ENCODE measurements at regions not wholly inside any gene's neighbourhood (a gene's known extent, or its start where the extent isn't known, plus 50 kb on each side); places are given as distances from the start of the nearest gene placed in this dataset.
A peak's percentile ranks its signal among the peaks of the same experiment; 100 is the strongest.

DNA sequence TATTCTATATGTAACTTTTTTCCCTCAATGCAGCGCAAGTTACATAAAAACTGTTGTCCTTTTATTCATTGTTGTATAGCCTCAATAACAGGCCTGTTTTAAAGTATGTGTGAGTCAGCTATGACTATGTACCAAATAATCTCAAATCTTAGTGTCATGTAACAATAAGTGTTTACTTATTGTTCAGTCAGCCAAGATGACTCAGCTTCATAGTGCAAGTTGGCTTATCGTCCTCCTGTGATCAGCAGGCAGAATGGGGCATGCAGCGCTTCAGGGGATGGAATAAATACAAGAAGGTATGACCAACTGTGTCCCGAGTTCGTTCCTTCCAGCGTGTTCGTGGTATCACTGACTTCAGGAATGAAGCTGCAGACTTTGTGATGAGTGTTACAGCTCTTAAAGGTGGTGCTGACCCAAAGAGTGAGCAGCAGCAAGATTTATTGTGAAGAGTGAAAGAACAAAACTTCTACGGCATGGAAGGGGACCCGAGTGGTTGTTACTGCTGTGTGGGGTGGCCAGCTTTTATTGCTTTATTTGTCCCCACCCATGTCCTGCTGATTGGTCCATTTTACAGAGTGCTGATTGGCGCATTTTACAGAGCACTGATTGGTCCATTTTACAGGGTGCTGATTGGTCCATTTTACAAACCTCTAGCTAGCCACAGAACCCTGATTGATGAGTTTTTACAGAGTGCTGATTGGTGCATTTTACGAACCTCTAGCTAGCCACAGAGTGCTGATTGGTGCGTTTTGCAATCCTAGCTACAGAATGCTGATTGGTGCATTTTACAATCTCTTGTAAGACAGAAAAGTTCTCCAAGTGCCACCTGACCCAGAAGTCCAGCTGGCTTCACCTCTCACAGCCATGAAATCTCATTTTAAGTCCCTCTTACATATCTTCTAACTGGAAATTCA is 1016.0 kb downstream of the MCTP2 start:
- DNase-seq (ENCODE audit: low read depth, low spot score): peak; percentile 86

DNA sequence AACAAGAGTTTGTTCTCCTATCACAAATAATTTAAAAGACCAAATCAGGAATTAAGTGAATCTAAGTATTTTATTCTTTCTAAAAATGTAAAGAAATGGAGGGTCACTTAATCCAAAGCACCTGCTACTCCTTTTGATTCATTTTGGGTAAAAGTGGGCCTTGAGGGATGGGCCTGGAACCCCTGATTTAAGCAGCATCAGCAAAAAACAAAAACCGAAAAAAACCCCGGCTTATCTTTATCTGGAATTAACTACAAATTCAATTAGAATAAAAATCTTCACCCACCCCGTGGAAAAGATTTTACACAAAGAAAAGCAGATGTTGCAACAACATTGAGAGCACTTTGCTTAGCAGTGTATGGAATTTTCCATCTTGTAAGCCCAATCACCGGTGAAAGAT is 1018.2 kb downstream of the MCTP2 start:
- DNase-seq (ENCODE audit: low read depth, low spot score): no peak

DNA sequence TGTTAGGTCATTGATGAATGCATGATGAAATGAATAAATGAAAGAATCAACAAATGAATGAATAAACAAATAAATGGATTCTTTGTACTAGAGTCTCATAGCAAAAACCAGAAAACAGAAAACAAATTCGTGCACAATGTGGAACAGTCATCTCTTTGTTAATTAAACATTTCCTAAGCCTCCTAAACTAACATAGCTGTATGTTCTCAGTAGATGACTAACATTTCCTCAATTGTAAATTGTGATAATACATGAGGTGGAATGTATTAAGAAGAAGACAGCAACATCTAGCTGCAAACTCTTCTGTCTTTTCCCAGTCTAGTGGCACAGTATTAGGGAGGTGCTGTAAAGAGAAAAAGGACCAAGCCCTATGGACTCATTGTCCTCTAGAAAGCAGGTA is 1021.0 kb downstream of the MCTP2 start:
- DNase-seq (ENCODE audit: low read depth, low spot score): no peak

DNA sequence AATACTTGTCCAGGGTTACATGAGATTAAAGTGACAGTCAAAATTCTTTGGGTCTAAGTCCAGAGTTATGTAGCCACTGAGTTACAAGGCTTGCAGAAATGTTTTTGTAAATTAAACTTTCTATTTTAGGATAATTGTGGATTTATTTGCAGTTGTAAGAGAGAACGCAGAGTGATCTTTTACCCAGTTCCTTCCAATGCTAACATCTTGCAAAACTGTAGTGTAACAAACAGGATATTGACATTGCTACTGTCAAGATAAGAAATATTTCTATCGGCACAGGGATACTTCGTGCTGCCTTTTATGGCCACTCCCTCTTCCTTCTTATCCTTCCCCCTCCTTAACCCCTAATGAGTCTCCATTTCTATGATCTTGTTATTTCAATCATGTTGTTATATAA is 1022.9 kb downstream of the MCTP2 start:
- DNase-seq (ENCODE audit: low read depth, low spot score): no peak

DNA sequence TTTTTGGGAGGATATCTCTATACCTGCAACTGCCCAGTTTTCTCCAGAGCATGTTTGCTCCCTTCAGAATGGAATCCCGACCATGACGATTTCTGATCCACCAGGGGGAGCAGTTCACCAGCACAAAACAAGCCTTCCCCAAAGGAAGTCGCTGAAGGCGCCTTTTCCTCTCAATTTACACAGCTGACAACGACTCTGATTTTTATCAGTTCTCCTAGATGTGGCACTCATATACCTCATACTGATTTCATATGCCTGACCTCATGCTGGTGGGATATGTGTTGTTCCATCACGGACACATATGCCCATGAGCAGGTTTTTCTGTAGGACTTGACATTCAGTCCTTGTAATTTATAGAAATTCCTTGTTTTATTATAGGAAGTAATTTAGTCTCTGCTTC is 1028.2 kb downstream of the MCTP2 start:
- peak; percentile 63 for DNase-seq (ENCODE audit: low read depth, low spot score)

DNA sequence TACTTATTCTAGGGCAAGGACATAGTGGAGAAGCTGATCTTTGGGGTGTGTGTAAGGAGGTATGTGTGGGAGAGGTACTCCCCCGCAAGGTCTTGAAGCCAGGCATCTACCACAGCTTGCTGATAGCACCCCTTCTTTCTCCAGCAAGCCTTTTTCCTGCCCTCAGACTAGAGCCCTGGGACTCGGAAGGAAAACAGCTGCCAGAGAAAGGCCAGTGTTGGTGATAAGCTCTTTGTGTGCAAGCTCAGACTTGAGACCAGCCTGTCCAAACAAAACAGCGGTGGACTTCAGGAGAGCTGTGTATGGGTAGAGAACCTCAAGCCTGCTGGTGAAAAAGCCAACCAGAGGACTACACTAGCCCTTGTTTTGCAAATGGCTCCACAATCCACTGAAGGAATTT is 1028.6 kb downstream of the MCTP2 start:
- no peak for DNase-seq (ENCODE audit: low read depth, low spot score)

DNA sequence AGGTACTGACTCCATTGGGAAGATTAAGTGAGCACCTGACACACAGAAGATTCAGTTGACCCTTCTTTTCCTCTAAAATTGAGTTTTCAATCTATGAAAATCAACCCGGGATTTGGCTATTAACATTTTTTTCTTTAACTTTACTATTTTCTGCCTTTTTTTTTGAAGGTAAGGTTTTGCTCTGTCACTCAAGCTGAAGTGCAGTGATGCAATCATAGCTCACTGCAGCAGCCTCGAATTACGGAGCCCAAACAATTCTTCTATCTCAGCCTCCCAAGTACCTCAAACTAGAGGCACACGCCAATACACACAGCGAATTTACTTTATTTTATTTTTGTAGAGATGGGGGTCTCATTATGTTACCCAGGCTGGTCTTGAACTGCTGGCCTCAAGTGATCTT is 1029.5 kb downstream of the MCTP2 start:
- DNase-seq (ENCODE audit: low read depth, low spot score): no peak

DNA sequence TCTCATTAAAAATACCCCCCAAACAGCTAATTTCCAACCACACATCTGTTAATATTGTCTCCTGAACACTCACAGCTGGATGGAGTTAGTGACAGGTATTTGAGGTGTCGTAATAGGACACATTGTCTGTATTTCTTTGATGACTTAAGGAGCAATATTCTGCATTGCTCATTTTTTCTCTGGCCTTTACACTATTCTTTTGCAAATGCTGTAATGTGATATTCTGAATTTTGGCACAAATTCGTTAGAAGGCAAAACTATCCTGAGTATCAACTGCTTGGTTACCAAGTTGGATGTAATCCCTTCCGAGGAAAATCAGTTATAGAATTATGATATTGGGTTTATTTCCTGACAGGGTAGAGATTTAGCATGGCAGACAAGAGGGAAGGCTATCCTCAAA is 1030.2 kb downstream of the MCTP2 start:
- no peak for DNase-seq (ENCODE audit: low read depth, low spot score)

DNA sequence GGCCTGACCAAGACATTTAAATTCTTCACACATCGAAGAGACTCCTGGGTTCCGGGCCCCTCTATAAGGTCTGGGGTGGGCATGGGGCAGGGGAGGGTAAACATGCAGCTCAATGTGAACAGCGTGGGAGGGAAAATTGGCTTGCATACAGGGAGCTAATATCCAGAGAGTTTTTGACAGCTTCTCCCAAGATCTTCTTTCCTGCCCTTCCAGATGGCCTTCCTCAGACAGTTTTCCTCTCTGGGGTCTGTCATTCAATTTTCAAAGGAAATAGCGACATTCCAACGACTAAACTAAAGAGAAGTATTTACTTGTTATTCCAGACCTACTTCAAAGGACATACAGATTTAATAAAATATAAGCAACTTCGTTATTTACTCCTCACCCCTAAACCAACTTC is 1030.6 kb downstream of the MCTP2 start:
- DNase-seq (ENCODE audit: low read depth, low spot score): no peak

DNA sequence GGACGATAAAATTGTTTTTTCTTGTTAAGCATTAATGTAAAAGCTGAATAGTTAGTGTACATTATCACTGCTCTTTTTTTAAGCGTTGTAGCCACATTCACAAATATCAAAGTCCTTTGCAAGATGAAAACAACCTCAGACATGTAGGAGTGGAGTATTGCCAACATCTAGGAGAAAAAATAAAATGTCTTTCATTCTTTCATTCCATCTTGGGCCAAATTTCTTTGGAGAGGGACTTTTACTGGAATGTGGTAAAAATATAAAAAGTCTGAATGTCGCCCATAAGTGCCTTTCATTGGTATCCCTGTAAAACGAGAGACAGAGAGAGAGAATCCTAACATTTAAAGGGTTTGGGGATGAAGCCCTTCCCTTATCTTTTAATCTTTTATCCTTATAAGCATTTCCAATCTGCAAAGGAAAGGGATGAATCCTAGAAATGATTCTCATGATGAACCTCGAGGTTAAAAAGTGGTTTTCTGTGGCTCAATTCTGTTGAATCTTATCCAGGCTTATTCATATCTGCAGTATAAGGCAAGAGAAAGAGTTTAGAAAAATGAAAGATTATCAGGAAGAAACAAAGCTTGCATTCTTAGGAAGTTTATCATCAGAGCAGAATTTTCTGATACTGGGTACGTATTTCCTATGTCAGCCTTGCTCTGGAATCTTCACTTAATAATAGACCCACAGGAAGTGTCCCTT is 1031.7 kb downstream of the MCTP2 start:
- no peak for DNase-seq (ENCODE audit: low read depth, low spot score)

DNA sequence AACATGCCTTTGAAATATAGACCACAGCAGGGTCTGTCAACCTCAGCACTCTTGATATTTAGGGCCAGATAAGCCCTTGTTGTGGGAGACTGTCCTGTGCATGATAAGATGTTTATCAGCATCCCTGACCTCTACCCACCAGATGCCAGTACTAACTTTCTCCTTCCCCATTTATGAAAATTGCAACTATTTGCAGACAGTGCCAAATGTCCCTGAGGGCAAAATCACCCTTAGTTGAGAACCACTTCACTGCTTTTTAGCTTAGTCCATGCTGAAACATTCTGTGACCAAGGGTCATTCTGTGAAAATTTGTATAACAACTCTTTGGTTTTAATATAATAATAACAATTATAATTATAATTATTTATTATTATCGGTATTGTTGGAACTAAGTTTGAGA is 1032.4 kb downstream of the MCTP2 start:
- DNase-seq (ENCODE audit: low read depth, low spot score): no peak

DNA sequence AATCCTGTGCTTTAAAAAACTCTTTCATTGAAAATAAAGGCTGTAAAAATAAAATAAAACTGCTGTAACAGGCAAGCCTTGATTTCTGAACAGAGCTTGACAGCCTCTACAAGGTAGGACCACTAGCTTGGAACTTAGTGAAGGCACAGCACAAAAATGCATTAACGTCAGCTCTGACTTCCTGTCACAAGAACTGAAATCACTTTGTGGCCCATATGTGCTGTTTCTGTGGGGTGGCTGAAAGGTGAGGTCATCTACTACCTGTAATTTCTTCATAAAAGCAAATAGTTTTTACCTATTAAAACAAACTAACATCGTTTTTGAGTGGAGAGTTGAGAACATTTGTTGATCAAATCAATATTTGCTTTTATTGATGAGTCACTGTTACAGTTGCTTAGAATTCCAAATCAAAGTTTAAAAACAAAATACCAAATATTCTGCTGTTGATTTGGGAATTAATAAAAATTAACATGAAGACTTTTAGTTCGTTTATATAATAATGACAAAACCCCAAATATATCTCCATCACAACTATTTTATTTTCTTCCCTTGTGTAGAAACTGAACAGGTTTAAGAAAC is 1034.1 kb downstream of the MCTP2 start:
- no peak for DNase-seq (ENCODE audit: low read depth, low spot score)

DNA sequence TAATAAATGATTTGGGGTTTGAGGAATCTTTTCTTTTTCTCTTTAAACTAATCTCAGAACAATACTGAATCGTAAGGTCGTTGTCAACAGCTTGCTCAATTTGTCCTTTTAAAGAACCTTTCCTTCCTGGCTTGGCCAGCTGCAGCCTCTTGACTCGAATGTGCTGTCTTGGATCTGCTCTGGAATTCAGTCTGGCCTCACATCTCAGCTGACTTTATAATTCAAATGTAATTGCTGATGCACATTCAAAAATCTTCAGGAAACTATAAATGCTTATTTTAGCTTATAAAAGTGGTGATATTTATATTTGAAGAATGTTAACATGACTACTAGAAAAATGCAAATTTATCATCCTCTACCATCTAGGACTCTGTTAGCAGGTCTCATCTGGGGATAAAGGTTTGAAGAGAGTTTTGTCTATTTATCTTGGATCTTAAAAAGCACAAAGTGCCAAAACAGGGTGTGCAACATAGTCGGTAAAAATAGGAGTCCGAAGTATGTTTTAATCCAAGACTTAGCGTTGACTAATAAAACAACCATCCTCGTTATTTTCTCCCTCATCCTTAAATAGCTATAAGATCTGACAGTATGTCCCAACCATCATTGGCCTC is 1035.2 kb downstream of the MCTP2 start:
- DNase-seq (ENCODE audit: low read depth, low spot score): no peak

DNA sequence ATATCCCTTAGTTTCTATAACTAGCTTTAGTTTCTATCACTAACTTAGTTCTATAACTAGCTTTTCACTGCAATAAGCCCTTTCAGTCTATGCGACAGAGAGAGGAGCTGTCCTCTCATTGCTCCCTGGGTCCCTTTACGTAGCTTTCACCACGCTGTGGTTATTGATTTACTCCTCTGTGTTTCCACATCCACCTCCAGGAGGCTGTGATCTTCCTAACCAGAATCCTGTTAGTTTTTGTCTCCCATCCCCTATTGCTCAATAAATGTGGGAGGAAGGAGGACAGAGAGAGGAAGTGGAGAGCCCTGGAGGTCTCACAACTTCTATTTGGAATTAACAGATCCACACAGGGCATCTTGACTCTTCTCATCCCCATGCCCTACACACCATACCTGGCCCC is 1036.1 kb downstream of the MCTP2 start:
- DNase-seq (ENCODE audit: low read depth, low spot score): no peak

DNA sequence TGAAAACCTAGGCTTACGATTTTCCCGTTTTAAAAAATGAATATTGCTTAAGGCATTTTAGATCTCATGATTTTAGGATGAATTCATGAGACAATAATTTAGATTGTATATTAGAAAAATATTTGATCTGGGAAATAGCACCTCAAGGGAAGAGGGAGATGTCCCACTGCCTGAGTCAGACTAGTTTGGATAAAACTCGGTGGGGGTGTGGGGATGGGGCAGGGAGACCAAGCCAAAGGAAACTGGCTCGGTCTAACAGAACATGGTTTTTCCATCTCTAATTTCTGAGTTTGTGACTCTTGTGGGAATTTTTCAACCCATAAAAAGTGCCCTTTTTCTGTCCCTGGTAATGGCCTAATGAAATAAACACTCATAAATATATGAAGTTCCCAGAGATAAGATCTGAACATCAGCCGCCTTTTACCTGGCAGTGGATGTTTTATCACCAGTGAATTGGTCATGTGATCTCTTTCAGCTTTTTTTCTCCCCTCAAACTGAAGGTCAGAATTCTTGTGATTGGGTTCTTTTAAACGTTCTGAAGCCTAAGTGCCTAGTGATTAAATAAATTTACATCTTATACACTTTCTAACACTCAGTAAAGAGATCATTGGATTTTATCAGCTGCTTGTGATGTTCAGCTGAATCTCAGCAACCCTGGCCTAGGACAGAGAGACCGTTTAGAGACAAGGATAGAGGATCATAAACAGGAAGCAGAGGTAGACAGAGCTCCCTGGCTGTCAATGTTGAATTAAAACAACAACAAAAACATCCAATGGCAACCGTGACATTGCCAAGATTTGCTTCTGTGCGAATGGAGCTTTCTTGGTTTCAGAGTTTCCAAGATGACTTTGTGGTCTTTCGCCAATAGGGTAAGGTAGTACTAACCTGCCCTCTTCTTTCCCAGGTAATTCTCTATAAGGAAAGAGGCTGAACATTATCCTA is 1038.2 kb downstream of the MCTP2 start:
- no peak for DNase-seq (ENCODE audit: low read depth, low spot score)

DNA sequence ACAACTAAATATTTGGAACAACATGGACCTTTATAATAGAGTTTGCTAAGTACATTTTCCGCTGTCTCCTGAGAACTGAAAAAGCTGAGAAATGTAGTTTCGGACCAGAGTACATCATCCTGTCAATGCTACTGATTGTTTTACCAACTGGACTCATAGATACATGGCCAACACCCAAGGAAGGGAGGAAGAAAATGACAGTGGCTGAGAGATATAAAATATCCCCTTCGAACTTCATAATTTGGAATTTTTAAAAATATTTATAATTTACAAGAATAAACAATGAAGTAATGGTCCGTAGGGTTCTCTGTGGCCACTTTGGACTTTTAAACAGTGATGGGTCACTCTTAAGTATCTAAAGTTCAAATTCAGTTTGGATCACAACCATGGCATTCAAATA is 1042.7 kb downstream of the MCTP2 start:
- DNase-seq (ENCODE audit: low read depth, low spot score): no peak

DNA sequence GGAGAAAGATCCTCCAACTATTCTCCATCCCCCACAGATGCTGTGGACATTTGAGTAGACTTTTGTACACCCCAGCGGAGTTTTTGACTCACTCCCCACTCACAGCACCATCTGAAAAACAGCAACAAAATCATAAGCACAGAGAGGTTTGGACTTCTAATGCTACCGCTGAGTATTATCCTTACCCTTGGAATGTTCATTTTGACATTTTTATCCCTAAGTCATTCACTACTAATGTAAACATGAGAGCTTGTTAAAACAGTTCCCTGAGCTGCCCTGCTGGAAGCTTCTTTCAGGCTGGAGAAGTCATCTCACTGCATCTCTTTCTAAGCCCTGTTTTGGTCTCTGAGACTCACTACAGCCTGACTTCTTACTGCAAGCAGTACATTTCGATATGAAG is 1045.9 kb downstream of the MCTP2 start:
- DNase-seq (ENCODE audit: low read depth, low spot score): peak; percentile 76

DNA sequence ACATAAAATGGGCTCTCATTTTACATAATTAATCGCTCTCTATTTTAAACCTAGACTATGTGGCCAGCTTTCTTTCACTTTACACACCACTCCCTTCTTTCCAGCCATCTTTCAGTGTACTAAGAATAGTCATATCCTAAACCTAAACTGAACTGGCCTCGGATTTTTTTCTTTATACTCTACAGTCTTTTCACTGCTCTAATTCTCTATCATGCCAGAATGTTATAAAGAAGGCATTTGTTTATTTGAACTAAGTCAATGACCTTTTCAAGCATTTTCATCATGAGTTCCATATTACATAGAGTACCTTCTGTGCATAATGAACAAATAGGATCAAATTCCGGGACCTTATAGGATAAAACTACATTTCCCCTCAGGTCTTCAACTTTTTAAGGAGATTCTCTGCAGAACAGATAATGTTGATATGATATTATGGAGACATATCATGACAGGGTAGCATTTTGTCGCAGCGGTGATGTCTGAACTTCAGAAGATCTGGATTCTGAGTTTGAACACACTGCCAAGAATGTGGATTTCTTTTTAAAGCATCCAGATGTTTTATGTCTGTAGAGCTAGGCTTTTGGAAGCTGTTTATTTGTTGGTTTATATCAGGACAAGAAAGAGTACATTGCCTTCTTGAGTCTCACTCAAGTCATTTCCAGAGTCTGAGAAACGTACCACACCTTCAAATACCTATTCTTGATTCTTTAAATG is 1047.3 kb downstream of the MCTP2 start:
- no peak for DNase-seq (ENCODE audit: low read depth, low spot score)

DNA sequence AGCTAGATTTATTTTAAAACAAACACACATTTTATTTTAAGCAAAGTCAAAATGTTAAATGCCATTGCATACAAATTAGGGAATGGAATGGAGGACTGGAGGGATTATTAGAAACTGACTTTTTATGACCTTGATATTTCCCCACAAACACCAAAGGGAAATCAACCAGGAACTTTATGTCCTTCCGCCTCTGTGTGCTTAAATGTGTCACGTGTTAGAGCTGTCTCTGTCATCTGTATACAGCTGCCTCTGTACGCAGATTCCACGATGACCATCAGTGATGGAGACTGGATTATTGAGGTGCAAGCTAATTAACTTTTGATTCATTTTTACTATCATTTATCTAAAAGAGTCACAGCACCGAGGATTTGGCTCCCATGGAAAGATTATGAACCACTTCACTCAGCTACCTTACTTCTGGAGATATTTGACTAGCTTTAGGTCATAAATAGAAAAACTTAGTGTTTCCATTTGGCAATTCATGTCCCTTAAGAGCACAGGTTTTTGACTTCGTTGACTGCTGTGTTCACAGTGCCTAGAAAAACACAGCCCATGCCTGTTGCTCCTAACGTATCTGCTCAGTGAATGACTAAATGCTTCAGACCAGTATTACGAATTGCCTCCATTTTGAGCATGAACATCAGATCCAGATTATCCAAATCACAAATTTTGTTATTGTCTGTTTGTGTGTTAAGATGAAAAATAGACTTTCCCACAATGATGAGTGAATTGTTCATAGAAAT is 1048.1 kb downstream of the MCTP2 start:
- no peak for DNase-seq (ENCODE audit: low read depth, low spot score)

DNA sequence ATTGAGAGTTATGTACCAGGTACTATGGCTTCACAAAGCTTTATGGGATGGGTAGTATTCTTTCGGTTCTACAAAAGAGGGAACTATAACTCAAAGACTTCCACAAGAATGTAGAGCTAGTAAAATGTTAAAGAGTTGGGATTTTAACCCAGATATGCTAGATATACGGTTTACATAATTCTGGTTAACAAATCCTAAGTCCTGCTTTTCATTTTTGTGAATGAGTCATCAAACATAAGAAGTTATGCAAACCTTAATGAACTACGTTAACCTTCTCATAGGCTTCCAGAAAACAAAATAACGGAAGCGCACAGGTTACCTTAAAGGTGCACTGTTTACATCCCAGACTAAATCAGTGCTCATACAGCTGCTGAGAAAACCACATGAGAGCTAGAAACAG is 1049.3 kb downstream of the MCTP2 start:
- no peak for DNase-seq (ENCODE audit: low read depth, low spot score)

Data from brain pericyte (primary cell).